Epithelial cell of esophagus (primary cell): ENCODE measurements at regions not wholly inside any gene's neighbourhood (a gene's known extent, or its start where the extent isn't known, plus 50 kb on each side); places are given as distances from the start of the nearest gene placed in this dataset.

ENCODE experiments used
- DNase-seq: peaks from one replicate; pipeline ENCODE4 v3.0.0; 2010; ENCODE audit warnings: low read depth
- H3K4me3 ChIP-seq: 2 replicates; pipeline ENCODE4 v1.5.1; 2011; ENCODE audit warnings: mild to moderate bottlenecking, low read length, control low read depth
- TF ChIP-seq, protein P1 (sequence below): IDR thresholded peaks from 2 replicates; pipeline ENCODE4 v1.5.1; 2011; ENCODE audit warnings: low read depth, mild to moderate bottlenecking, low read length, control low read depth, inconsistent platforms; ENCODE audit not compliant: insufficient read depth; ENCODE audit errors: missing control alignments

DNA sequence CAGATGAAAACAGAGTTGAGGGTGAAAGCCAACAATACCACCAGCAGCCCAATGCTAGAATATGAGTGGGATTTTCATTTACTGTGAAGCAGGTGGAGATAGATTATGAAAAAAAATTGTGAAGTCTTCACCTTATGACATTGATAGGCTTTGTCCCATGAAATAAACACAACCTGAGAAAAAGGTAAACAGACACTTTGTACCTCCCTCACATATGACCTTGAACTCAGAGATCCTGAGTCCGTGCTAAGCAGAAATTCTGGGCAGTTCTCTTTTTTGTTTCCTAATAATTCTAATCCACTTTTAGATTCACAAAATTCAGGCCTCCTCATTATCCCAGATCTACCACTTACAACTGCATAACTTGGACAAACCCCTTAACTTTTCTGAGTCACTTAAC is 127.3 kb upstream of the RORB start:
- TF ChIP-seq, protein P1, sequence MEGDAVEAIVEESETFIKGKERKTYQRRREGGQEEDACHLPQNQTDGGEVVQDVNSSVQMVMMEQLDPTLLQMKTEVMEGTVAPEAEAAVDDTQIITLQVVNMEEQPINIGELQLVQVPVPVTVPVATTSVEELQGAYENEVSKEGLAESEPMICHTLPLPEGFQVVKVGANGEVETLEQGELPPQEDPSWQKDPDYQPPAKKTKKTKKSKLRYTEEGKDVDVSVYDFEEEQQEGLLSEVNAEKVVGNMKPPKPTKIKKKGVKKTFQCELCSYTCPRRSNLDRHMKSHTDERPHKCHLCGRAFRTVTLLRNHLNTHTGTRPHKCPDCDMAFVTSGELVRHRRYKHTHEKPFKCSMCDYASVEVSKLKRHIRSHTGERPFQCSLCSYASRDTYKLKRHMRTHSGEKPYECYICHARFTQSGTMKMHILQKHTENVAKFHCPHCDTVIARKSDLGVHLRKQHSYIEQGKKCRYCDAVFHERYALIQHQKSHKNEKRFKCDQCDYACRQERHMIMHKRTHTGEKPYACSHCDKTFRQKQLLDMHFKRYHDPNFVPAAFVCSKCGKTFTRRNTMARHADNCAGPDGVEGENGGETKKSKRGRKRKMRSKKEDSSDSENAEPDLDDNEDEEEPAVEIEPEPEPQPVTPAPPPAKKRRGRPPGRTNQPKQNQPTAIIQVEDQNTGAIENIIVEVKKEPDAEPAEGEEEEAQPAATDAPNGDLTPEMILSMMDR = no peak
- no peak for DNase-seq
- no peak overlapping the region for H3K4me3 ChIP-seq

DNA sequence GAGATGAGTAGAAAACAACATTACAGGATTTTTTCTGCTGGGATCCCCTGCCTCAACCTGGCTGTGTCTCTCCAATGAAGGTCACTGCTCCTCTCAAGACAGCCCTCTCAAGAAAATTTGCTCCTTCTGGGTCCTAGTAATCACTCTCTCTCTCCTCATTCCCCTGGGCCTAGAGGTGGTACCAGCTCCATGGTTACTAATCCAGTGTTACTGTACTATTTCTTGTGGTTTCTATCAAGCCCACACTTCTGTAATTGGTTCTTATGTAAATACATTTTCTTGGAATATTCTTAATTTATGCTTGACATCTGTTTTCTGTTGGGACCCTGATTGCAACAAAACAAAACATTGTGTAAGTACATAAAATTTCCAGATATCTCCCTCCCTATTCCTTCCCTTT is 123.8 kb upstream of the RORB start:
- DNase-seq = no peak
- TF ChIP-seq, protein P1 = no peak
- no peak overlapping the region for H3K4me3 ChIP-seq

DNA sequence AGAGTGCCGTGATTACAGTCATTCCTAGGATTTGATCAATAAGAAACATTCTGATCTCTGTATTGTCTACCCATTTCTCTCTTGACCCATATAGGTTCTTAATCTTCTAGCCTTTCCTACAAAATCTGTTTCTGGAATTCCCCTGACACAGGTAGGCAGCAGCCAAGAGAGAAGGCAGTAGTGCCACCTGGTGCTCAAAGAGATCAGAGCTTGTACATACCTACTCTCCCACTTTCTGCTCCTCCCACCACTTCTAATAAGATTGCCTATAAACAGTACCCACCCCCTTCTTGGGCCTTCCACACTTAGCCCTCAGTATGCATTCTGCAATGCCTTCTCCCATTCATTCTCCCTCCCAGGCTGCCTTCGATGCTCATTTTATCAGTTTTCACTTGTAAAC is 117.4 kb upstream of the RORB start:
- TF ChIP-seq, protein P1 = peak; percentile 79
- DNase-seq = peak; percentile 78
- no peak overlapping the region for H3K4me3 ChIP-seq

DNA sequence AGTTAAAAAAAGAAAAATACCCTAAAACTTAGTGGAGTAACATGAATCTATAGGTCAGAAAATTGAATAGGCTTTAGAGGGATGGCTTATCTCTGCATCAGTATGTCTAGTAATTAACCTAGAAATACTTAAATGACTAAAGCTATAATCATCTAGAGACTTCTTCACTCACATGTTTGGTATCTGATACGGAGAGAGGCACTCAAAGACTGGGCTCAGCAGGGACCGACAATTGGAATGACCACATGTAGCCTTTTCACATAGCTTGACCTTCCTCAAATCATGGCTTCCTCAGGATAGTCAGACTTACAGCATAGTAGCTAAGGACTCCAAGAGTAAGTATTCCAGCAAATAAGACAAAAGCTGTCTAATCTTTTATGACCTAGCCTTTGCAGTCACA is 105.3 kb upstream of the RORB start:
- H3K4me3 ChIP-seq = no peak overlapping the region
- no peak for DNase-seq
- TF ChIP-seq, protein P1 = no peak

DNA sequence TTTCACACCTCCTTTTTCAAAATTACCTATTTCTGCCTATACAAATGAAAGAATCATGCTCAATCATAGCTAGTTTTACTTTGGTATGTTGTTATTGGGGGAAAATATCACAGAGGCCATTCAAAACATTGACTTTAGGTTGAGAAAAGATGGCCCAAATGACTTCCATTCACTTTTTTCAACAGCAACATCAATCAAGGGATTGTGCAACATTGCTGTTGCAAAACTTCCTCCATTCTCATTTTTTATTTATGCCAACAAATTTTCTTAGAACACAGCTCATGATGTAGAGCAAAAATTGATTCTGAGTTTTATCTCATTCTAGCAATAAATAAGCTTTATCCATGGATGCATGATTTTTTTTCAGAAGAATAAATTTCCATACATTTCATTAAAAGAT is 93.6 kb upstream of the RORB start:
- no peak for DNase-seq
- no peak overlapping the region for H3K4me3 ChIP-seq
- TF ChIP-seq, protein P1 = no peak

DNA sequence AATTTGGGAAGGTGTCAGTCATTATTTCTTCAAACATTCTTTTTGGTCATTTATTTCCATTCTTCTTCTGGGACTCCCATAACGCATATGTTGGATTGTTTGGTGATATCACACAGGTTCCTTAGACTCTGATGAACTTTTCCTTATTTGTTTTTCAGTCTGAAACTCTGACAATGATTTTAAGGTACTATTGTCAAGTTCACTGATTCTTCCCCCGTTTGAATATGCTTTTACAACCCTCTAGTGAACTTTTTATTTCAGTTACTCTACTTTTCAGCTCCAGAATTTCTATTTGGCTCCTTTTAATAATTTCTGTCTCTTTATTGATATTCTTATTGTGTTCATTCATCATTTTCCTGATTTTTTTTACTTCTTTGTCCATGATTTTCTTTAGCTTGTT is 92.5 kb upstream of the RORB start:
- TF ChIP-seq, protein P1 = no peak
- DNase-seq = no peak
- H3K4me3 ChIP-seq = no peak overlapping the region

DNA sequence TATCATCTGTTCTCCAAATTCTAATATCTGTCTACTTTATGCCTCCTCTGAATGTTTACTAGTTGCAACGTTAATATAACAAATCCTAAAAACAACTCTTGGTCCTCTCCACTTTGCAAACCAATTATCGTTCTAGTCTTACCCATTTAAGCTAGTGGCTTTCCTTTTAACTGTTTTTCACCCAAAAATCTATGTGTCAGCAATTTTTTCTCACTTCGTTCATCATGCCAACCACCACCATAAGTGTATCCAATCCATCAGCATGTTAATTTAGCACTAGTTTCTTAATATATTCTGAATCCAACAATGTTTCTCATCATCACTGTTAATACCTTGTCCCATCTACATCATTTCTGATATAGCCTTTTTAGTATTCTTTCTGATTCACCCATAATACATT is 90.0 kb upstream of the RORB start:
- H3K4me3 ChIP-seq = no peak overlapping the region
- DNase-seq = no peak
- TF ChIP-seq, protein P1 = no peak
